Skeletal muscle tissue (tissue), 3 donors: ENCODE measurements at regions not wholly inside any gene's neighbourhood (a gene's known extent, or its start where the extent isn't known, plus 50 kb on each side); places are given as distances from the start of the nearest gene placed in this dataset.

Experiments used
- H3K27ac ChIP-seq: one replicate; pipeline ENCODE4 v1.7.0; 2013; ENCODE audit warnings: mild to moderate bottlenecking, low read depth, low read length, inconsistent platforms
- H3K27me3 ChIP-seq, 3 donors: one replicate each; pipeline ENCODE4 v1.7.0; 2013; ENCODE audit warnings: low read length in 3 of 3; ENCODE audit not compliant: control insufficient read depth in 3 of 3, insufficient read depth in 3 of 3
- H3K36me3 ChIP-seq, 3 donors: one replicate each; pipeline ENCODE4 v1.7.0; 2013; ENCODE audit warnings: low read length in 3 of 3; ENCODE audit not compliant: control insufficient read depth in 3 of 3, insufficient read depth in 3 of 3
- H3K4me1 ChIP-seq, 3 donors: one replicate each; pipeline ENCODE4 v1.7.0; 2013; ENCODE audit warnings: low read length in 3 of 3, mild to moderate bottlenecking in 3 of 3; ENCODE audit not compliant: control insufficient read depth in 3 of 3, insufficient read depth in 3 of 3
- H3K4me3 ChIP-seq, 3 donors: one replicate each; pipeline ENCODE4 v1.7.0; 2013; ENCODE audit warnings: low read length in 3 of 3
- H3K9ac ChIP-seq, 3 donors: one replicate each; pipeline ENCODE4 v1.7.0; 2013; ENCODE audit warnings: low read length in 3 of 3, mild to moderate bottlenecking in 3 of 3, moderate library complexity in 2 of 3, low read depth in 1 of 3
- H3K9me3 ChIP-seq, 3 donors: one replicate each; pipeline ENCODE4 v1.7.0; 2013; ENCODE audit warnings: low read length in 3 of 3; ENCODE audit not compliant: control insufficient read depth in 3 of 3
- donor health status: Osteomylitis.

- no peaks in the 10 kb centered on the region for H3K4me1 ChIP-seq
- H3K4me3 ChIP-seq = no peak overlapping the region
- no peak overlapping the region for H3K27ac ChIP-seq
- no peaks in the 10 kb centered on the region for H3K9me3 ChIP-seq
- no peaks in the 10 kb centered on the region for H3K36me3 ChIP-seq
- H3K9ac ChIP-seq = no peak overlapping the region
- H3K27me3 ChIP-seq = no peaks in the 10 kb centered on the region
Measured at GRCh38 chr12:115183752-115184151, 499.8 kb upstream of the TBX3 start.

GRCh38 chr12:115177899-115178298 lies 493.9 kb upstream of the TBX3 start:
- H3K9ac ChIP-seq = no peak overlapping the region
- H3K4me3 ChIP-seq = no peak overlapping the region

GRCh38 chr12:115176741-115177400 lies 492.9 kb upstream of the TBX3 start:
- H3K4me1 ChIP-seq = no peaks in the 10 kb centered on the region
- H3K4me3 ChIP-seq = no peak overlapping the region
- H3K36me3 ChIP-seq = no peaks in the 10 kb centered on the region
- no peak overlapping the region for H3K9ac ChIP-seq
- H3K27me3 ChIP-seq = no peaks in the 10 kb centered on the region
- no peak overlapping the region for H3K27ac ChIP-seq
- H3K9me3 ChIP-seq = no peaks in the 10 kb centered on the region

More at GRCh38 chr12:115177899-115178298, 493.9 kb upstream of the TBX3 start:
- no peak overlapping the region for H3K27ac ChIP-seq
- no peaks in the 10 kb centered on the region for H3K9me3 ChIP-seq
- H3K27me3 ChIP-seq = no peaks in the 10 kb centered on the region
- H3K36me3 ChIP-seq = no peaks in the 10 kb centered on the region
- H3K4me1 ChIP-seq = no peaks in the 10 kb centered on the region

GRCh38 chr12:115174920-115175319 lies 490.9 kb upstream of the TBX3 start:
- H3K4me1 ChIP-seq = no peaks in the 10 kb centered on the region
- H3K27me3 ChIP-seq = no peaks in the 10 kb centered on the region
- no peak overlapping the region for H3K27ac ChIP-seq
- H3K36me3 ChIP-seq = no peaks in the 10 kb centered on the region
- no peak overlapping the region for H3K4me3 ChIP-seq
- H3K9me3 ChIP-seq = no peaks in the 10 kb centered on the region
- no peak overlapping the region for H3K9ac ChIP-seq

- Histone ChIP-seq H3K36me3 (no peaks in the 10 kb centered on the region), H3K9ac (no peak overlapping the region), H3K27me3 (peaks cover 0 to 3% (median 0%) of the 10 kb centered on the region in 3 donors), H3K27ac (no peak overlapping the region), H3K4me3 (no peak overlapping the region), H3K4me1 (no peaks in the 10 kb centered on the region), H3K9me3 (peaks cover 0 to 2% (median 0%) of the 10 kb centered on the region in 3 donors)
Measured at GRCh38 chr12:115172521-115172920, 488.5 kb upstream of the TBX3 start.

GRCh38 chr12:115169981-115170380 lies 486.0 kb upstream of the TBX3 start:
- no peak overlapping the region for H3K4me3 ChIP-seq
- no peaks in the 10 kb centered on the region for H3K36me3 ChIP-seq
- no peak overlapping the region for H3K9ac ChIP-seq
- H3K27me3 ChIP-seq = peaks cover 0 to 3% (median 0%) of the 10 kb centered on the region in 3 donors
- H3K9me3 ChIP-seq = peaks cover 0 to 2% (median 0%) of the 10 kb centered on the region in 3 donors
- no peak overlapping the region for H3K27ac ChIP-seq
- H3K4me1 ChIP-seq = no peaks in the 10 kb centered on the region

GRCh38 chr12:115166698-115167315 lies 482.8 kb upstream of the TBX3 start:
- H3K27me3 ChIP-seq = peaks cover 0 to 3% (median 0%) of the 10 kb centered on the region in 3 donors
- H3K27ac ChIP-seq = no peak overlapping the region
- no peak overlapping the region for H3K9ac ChIP-seq
- H3K4me1 ChIP-seq = no peaks in the 10 kb centered on the region
- H3K9me3 ChIP-seq = peaks cover 0 to 2% (median 0%) of the 10 kb centered on the region in 3 donors
- H3K4me3 ChIP-seq = no peak overlapping the region
- H3K36me3 ChIP-seq = no peaks in the 10 kb centered on the region

- Histone ChIP-seq H3K9me3 (peaks cover 0 to under 1% (median 0%) of the 10 kb centered on the region in 3 donors), H3K27me3 (peaks cover 0 to 3% (median 0%) of the 10 kb centered on the region in 3 donors), H3K4me3 (no peak overlapping the region), H3K4me1 (no peaks in the 10 kb centered on the region), H3K36me3 (no peaks in the 10 kb centered on the region), H3K9ac (no peak overlapping the region), H3K27ac (no peak overlapping the region)
Measured at GRCh38 chr12:115163710-115164109, 479.7 kb upstream of the TBX3 start.

- no peaks in the 10 kb centered on the region for H3K36me3 ChIP-seq
- H3K27me3 ChIP-seq = no peaks in the 10 kb centered on the region
- no peaks in the 10 kb centered on the region for H3K9me3 ChIP-seq
- no peak overlapping the region for H3K4me3 ChIP-seq
- no peak overlapping the region for H3K9ac ChIP-seq
- no peak overlapping the region for H3K27ac ChIP-seq
- no peaks in the 10 kb centered on the region for H3K4me1 ChIP-seq
Measured at GRCh38 chr12:115160271-115161128, 476.5 kb upstream of the TBX3 start.

GRCh38 chr12:115158816-115159215 lies 474.8 kb upstream of the TBX3 start:
- H3K27ac ChIP-seq = no peak overlapping the region
- H3K9ac ChIP-seq = no peak overlapping the region
- no peak overlapping the region for H3K4me3 ChIP-seq
- H3K4me1 ChIP-seq = no peaks in the 10 kb centered on the region
- H3K9me3 ChIP-seq = no peaks in the 10 kb centered on the region
- H3K27me3 ChIP-seq = no peaks in the 10 kb centered on the region
- no peaks in the 10 kb centered on the region for H3K36me3 ChIP-seq
